Gastrocnemius medialis (tissue), 4 donors: ENCODE measurements at regions not wholly inside any gene's neighbourhood (a gene's known extent, or its start where the extent isn't known, plus 50 kb on each side); places are given as distances from the start of the nearest gene placed in this dataset.
"Not testable (repeated sequence)": the region's sequence is repeated elsewhere in the genome, so short reads cannot be mapped to it uniquely, and the experiment has no call there.

Source experiments
- ATAC-seq, 2 donors: fragments of 150-250 bp; one replicate each; pipeline ENCODE4 v1.9.1; 2016
- DNase-seq, 2 donors: peaks; one replicate each; pipeline ENCODE4 v3.0.0-alpha.2; 2019
- H3K27ac ChIP-seq, 4 donors: fragments of 200-600 bp; sonication (generic); 1 replicate in 1 of 4; 2 replicates in 3 of 4; pipeline ENCODE4 v1.5.1; 2016 to 2018; ENCODE audit warnings: mild to moderate bottlenecking in 2 of 4, moderate library complexity in 1 of 4
- H3K27me3 ChIP-seq, 3 donors: fragments of 200-600 bp; sonication (generic) in 2 of 3; 1 replicate in 1 of 3; 2 replicates in 2 of 3; pipeline versions ENCODE4 v1.5.1 to v1.6.0; 2016 to 2019; ENCODE audit warnings: mild to moderate bottlenecking in 1 of 3, moderate library complexity in 1 of 3
- H3K36me3 ChIP-seq, 2 donors: fragments of 200-600 bp; sonication (generic) in 1 of 2; one replicate each; pipeline ENCODE4 v1.5.1; 2017 to 2018
- H3K4me1 ChIP-seq, 2 donors: fragments of 200-600 bp; sonication (generic) in 1 of 2; one replicate each; pipeline ENCODE4 v1.5.1; 2016 to 2017; ENCODE audit warnings: mild to moderate bottlenecking in 2 of 2
- H3K4me3 ChIP-seq, 4 donors: fragments of 200-600 bp; sonication (generic) in 3 of 4; 1 replicate in 1 of 4; 2 replicates in 3 of 4; pipeline ENCODE4 v1.5.1; 2016 to 2019; ENCODE audit warnings: mild to moderate bottlenecking in 2 of 4
- H3K9me3 ChIP-seq, 3 donors: fragments of 200-600 bp; sonication (generic) in 2 of 3; 1 replicate in 1 of 3; 2 replicates in 2 of 3; pipeline ENCODE4 v1.5.1; 2016 to 2019
- POLR2A ChIP-seq, 2 donors: fragments of 450-650 bp; IDR thresholded peaks; one replicate each; pipeline ENCODE4 v1.6.1; 2017; ENCODE audit warnings: antibody characterized with exemption in 2 of 2, mild to moderate bottlenecking in 2 of 2, moderate library complexity in 2 of 2
- in situ Hi-C, 4 donors: fragments of 200-750 bp; cut with MboI; loops; one replicate each; pipeline versions ENCODE4 v1.15.0 to v1.8.0; 2017; ENCODE audit warnings: low sequenced_read_pairs in 4 of 4
- intact Hi-C: fragments of 100-400 bp; cut with DNase I; formaldehyde crosslinking; loops from one replicate; pipeline ENCODE4 v1.15.1; 2023; ENCODE audit warnings: low total_unique reads
- TF ChIP-seq, protein P1 (sequence below), 5 experiments: fragments of 450-650 bp in 3 of 5; fragments of 200-600 bp in 2 of 5; sonication (generic) in 2 of 5; IDR thresholded peaks in 4 of 5; conservative IDR thresholded peaks in 1 of 5; 1 replicate in 4 of 5; 2 replicates in 1 of 5; pipeline ENCODE4 v1.5.1; 2016 to 2019; ENCODE audit warnings: antibody characterized with exemption in 5 of 5, mild to moderate bottlenecking in 3 of 5, moderate library complexity in 3 of 5

DNA sequence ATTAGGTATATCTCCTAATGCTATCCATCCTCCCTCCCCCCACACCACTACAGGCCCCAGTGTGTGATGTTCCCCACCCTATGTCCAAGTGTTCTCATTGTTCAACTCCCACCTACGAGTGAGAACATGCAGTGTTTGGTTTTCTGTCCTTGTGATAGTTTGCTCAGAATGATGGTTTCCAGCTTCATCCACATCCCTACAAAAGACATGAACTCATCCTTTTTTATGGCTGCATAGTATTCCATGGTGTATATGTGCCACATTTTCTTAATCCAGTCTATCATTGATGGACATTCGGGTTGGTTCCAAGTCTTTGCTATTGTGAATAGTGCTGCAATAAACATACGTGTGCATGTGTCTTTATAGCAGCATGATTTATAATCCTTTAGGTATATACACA is 53.8 kb upstream of the HIVEP2 start:
- in situ Hi-C loops, H3K27ac ChIP-seq, H3K27me3 ChIP-seq, ATAC-seq, DNase-seq, H3K36me3 ChIP-seq, H3K9me3 ChIP-seq, intact Hi-C loops, H3K4me1 ChIP-seq, H3K4me3 ChIP-seq: not testable (repeated sequence)

DNA sequence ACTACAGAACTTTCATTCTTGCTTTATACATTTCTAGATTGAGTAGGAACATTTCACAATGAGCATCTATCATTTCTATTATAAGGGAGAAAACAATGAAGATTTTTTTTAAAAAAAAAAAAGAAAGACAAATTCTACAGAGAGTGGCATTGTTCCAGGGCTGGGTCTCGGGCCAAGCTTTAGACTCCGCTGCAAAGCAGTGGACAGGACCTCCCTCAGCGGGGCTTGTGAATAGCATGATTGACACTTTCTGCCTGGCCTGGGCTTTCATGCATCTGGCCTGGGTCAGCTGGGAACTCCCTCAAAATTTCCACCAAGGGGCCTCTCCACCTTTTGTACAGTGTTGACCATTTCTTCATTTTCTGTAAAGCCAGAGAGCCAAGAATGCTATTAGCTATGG is 55.8 kb upstream of the HIVEP2 start:
- no peak overlapping the region for H3K4me3 ChIP-seq
- H3K4me1 ChIP-seq = no peaks in the 10 kb centered on the region
- H3K36me3 ChIP-seq = no peaks in the 10 kb centered on the region
- intact Hi-C loops (no loop called here), in situ Hi-C loops (no loop called here)
- H3K27me3 ChIP-seq = no peaks in the 10 kb centered on the region
- H3K27ac ChIP-seq = no peak overlapping the region
- ATAC-seq = no peak
- TF ChIP-seq, protein P1, sequence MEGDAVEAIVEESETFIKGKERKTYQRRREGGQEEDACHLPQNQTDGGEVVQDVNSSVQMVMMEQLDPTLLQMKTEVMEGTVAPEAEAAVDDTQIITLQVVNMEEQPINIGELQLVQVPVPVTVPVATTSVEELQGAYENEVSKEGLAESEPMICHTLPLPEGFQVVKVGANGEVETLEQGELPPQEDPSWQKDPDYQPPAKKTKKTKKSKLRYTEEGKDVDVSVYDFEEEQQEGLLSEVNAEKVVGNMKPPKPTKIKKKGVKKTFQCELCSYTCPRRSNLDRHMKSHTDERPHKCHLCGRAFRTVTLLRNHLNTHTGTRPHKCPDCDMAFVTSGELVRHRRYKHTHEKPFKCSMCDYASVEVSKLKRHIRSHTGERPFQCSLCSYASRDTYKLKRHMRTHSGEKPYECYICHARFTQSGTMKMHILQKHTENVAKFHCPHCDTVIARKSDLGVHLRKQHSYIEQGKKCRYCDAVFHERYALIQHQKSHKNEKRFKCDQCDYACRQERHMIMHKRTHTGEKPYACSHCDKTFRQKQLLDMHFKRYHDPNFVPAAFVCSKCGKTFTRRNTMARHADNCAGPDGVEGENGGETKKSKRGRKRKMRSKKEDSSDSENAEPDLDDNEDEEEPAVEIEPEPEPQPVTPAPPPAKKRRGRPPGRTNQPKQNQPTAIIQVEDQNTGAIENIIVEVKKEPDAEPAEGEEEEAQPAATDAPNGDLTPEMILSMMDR (IDR thresholded peaks at IDR 0.05 in 4 of 5, conservative IDR thresholded peaks at IDR 0.05 in 1 of 5) = no peak
- no peak for TF ChIP-seq POLR2A (IDR thresholded peaks at IDR 0.05)
- DNase-seq = no peak
- H3K9me3 ChIP-seq = no peaks in the 10 kb centered on the region

DNA sequence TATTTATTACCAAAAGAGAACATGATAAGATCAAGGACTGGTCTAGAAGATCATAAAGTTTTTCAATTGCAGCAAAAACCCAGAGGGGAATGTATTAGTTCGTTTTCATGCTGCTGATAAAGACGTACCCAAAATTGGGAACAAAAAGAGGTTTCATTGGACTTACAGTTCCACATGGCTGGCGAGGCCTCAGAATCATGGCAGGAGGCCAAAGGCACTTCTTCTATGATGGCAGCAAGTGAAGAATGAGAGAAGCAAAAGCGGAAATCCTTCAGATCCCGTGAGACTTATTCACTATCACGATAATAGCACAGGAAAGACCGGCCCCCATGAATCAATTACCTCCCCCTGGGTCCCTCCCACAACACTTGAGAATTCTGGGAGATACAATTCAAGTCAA is 57.7 kb upstream of the HIVEP2 start:
- no peaks in the 10 kb centered on the region for H3K36me3 ChIP-seq
- ATAC-seq = no peak
- no peak overlapping the region for H3K27ac ChIP-seq
- no peaks in the 10 kb centered on the region for H3K9me3 ChIP-seq
- intact Hi-C loops (no loop called here), in situ Hi-C loops (no loop called here)
- no peak overlapping the region for H3K4me3 ChIP-seq
- TF ChIP-seq POLR2A (IDR thresholded peaks at IDR 0.05) = no peak
- TF ChIP-seq, protein P1 (IDR thresholded peaks at IDR 0.05 in 4 of 5, conservative IDR thresholded peaks at IDR 0.05 in 1 of 5) = no peak
- DNase-seq = no peak
- no peaks in the 10 kb centered on the region for H3K4me1 ChIP-seq
- no peaks in the 10 kb centered on the region for H3K27me3 ChIP-seq

DNA sequence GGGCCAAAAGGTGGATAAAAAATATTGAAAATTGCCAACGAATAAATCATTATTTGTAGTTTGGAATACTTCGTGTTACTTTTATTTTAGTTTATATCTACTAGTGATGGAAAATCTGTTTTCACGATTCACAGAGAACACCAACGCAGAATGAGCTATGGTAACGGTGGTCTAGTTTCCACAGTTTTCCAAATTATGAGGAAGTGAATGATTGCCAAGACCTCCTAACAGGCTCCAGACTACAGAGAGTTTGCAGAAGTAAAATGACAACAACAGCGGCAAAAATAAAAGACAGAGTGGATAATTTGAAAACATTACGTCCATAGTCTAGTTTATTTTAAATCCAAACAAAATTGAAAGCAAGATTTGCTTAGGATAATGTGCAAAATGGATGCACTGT is 57.0 kb upstream of the AIG1 start:
- Histone ChIP-seq H3K9me3 (no peaks in the 10 kb centered on the region), H3K4me3 (no peak overlapping the region), H3K27ac (no peak overlapping the region), H3K27me3 (no peaks in the 10 kb centered on the region), H3K36me3 (no peaks in the 10 kb centered on the region), H3K4me1 (no peaks in the 10 kb centered on the region)
- TF ChIP-seq, protein P1 (IDR thresholded peaks at IDR 0.05 in 4 of 5, conservative IDR thresholded peaks at IDR 0.05 in 1 of 5) = no peak
- no peak for TF ChIP-seq POLR2A (IDR thresholded peaks at IDR 0.05)
- DNase-seq (no peak), ATAC-seq (no peak)
- intact Hi-C loops = no loop called here
- in situ Hi-C loops = no loop called here

DNA sequence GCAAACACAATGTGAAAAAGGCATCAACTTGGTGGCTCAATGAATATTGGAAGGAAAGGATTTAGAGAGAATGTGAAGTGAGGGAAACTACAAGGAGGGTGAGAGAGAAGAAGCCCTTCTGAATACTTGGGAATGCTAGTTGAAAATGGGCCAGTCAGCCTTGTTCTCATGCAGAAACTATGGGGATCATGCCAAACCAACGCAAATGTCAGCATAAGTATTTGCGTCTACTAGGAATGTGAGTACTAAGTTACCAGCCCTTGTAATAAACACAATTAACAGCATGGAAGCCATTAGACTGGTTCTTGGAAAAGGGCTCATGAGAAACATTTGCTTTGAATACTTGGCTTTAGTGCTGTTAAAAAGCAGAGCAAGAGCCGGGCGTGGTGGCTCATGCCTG is 54.9 kb upstream of the AIG1 start:
- in situ Hi-C loops = no loop called here
- TF ChIP-seq, protein P1 (IDR thresholded peaks at IDR 0.05 in 4 of 5, conservative IDR thresholded peaks at IDR 0.05 in 1 of 5) = no peak
- TF ChIP-seq POLR2A (IDR thresholded peaks at IDR 0.05) = no peak

More for the DNA sequence above, 54.9 kb upstream of the AIG1 start:
- DNase-seq (no peak), ATAC-seq (no peak)
- no peaks in the 10 kb centered on the region for H3K4me1 ChIP-seq
- no peaks in the 10 kb centered on the region for H3K36me3 ChIP-seq
- no peaks in the 10 kb centered on the region for H3K27me3 ChIP-seq
- no peak overlapping the region for H3K27ac ChIP-seq
- intact Hi-C loops = no loop called here
- H3K9me3 ChIP-seq = no peaks in the 10 kb centered on the region
- H3K4me3 ChIP-seq = no peak overlapping the region
